ENCODE measurements at regions not wholly inside any gene's neighbourhood (a gene's known extent, or its start where the extent isn't known, plus 50 kb on each side); places are given as distances from the start of the nearest gene placed in this dataset.

DNA sequence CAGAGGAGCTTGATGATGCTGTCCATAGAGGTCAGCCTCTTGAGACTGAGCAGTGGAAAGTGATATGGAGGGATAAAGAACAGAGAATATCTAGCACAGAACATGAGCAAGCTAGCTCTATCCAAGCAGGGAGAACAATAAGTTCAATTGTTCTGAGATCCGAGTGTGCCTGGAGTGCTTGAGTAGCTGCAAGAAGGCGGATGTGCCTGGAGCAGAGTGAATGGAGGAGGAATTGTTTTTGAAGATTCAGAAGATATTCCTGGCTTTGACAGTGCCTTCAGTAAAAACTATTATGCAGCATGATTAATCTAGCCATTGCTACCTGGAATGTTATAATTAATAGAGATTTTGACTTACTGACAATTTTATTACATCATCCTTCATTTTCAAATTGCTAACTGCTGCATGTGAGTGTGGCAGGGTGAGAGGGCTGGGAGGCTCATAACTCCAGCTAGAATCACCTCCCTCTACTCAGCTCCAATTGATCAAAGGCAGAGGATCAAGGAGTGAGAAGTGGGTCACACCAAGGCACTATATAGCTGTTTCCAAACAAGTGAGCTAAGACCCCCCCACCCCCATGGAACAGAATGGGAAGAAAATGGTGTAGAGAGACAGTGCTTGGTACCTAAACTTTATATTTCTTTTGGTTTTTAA lies 302.8 kb downstream of the ADRA2A start:
- Histone ChIP-seq H3K27me3 (no peaks in the 10 kb centered on the region), H3K36me3 (no peaks in the 10 kb centered on the region), H3K9me3 (no peaks in the 10 kb centered on the region), H3K4me1 (no peaks in the 10 kb centered on the region), H3K27ac (no peak overlapping the region), H3K4me3 (no peak overlapping the region)
- DNase-seq = no peak
- no peak for TF ChIP-seq CTCF (IDR thresholded peaks at IDR 0.05)
- no peak for TF ChIP-seq POLR2A (IDR thresholded peaks at IDR 0.05)
- intact Hi-C loops (cut with DNase I; ENCODE audit: low total_unique reads) = no loop called here

DNA sequence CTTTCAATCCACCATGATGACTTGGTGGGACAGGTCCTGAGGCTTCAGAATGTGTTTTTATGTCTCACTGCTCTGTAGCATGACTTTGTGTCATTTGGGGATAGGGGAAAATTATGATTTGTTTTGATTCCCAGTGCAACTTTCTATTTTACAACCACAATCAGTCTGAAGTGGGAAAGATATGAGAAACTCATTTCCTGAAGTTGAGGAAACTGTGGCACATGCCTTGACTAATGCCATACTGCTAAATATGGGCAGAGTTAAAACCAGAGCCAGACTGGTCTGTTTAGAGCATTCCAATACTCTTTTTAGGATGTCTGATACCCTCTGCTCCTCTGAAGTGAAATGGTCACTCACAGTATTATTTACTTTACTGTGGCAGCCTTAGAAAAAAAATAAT lies 307.7 kb downstream of the ADRA2A start:
- no peak overlapping the region for H3K27ac ChIP-seq
- TF ChIP-seq CTCF (IDR thresholded peaks at IDR 0.05) (no peak), POLR2A (IDR thresholded peaks at IDR 0.05) (no peak)

DNA sequence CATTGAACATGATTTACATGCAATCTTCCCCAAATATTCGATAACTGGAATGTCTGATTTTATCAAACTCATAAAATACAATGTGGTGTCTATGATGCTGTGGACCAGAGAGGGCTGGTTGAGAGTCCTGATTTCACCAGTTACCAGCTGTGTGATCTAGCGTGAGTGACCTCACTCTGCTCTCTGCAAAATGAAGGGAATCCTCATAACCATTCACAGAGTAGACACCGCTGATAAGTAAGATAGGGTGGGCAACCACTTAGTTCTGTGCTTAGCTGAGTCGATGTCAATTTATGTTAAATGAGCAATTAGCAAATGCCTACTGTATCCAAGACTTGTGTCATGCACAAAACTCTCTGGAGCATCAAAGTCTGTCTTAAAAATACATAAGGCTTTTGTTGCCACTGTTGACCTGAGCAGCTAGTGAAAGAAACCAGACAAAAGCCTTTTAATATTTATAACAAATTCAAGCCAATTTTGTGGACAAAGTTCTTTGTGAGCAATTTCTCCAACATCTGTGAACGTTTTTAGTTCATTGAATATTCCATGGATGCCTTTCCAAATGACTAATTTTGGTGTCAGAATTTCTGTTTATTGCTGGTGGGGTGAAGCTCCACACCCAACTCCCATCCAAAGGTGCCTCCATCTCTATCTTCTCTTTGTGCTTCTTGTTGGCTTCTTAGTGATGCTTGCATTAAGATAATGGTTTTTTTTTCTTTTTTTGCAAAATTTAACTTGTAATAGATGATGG lies 314.2 kb downstream of the ADRA2A start:
- Histone ChIP-seq H3K9me3 (no peaks in the 10 kb centered on the region), H3K27me3 (no peaks in the 10 kb centered on the region), H3K27ac (peak overlapping the region in 1 of 2 donors; percentile 37), H3K36me3 (no peaks in the 10 kb centered on the region), H3K4me1 (peaks cover 0 to 5% of the 10 kb centered on the region in 2 donors), H3K4me3 (no peak overlapping the region)
- intact Hi-C loops (cut with DNase I; ENCODE audit: low total_unique reads) = no loop called here
- DNase-seq = no peak
- no peak for TF ChIP-seq CTCF (IDR thresholded peaks at IDR 0.05)
- TF ChIP-seq POLR2A (IDR thresholded peaks at IDR 0.05) = no peak

More for the DNA sequence above, 307.7 kb downstream of the ADRA2A start:
- Histone ChIP-seq H3K27me3 (no peaks in the 10 kb centered on the region), H3K9me3 (no peaks in the 10 kb centered on the region), H3K4me3 (no peak overlapping the region), H3K36me3 (no peaks in the 10 kb centered on the region), H3K4me1 (no peaks in the 10 kb centered on the region)
- no peak for DNase-seq
- intact Hi-C loops (cut with DNase I; ENCODE audit: low total_unique reads) = no loop called here

- no peak overlapping the region for H3K4me3 ChIP-seq
- H3K36me3 ChIP-seq = no peaks in the 10 kb centered on the region
- TF ChIP-seq CTCF (IDR thresholded peaks at IDR 0.05) (no peak), POLR2A (IDR thresholded peaks at IDR 0.05) (no peak)
- peak in 1 of 2 donors; percentile 35 for DNase-seq
- H3K4me1 ChIP-seq = peaks cover 0 to 5% of the 10 kb centered on the region in 2 donors
- H3K27me3 ChIP-seq = no peaks in the 10 kb centered on the region
- intact Hi-C loops (cut with DNase I; ENCODE audit: low total_unique reads) = no loop called here
- H3K9me3 ChIP-seq = no peaks in the 10 kb centered on the region
- H3K27ac ChIP-seq = peak overlapping the region; percentile 37 to 51
Observed at GRCh38 chr10:111392159-111392558, 315.3 kb downstream of the ADRA2A start.

GRCh38 chr10:111392910-111393309 lies 316.1 kb downstream of the ADRA2A start:
- intact Hi-C loops (cut with DNase I; ENCODE audit: low total_unique reads) = no loop called here
- H3K9me3 ChIP-seq = no peaks in the 10 kb centered on the region
- TF ChIP-seq POLR2A (IDR thresholded peaks at IDR 0.05) = no peak
- no peaks in the 10 kb centered on the region for H3K36me3 ChIP-seq
- DNase-seq = peak in 1 of 2 donors; percentile 26
- no peak overlapping the region for H3K4me3 ChIP-seq
- H3K27me3 ChIP-seq = no peaks in the 10 kb centered on the region
- peaks cover 0 to 5% of the 10 kb centered on the region in 2 donors for H3K4me1 ChIP-seq
- H3K27ac ChIP-seq = peak overlapping the region; percentile 53 to 60
